Breast epithelium (tissue), 3 donors: ENCODE measurements at regions not wholly inside any gene's neighbourhood (a gene's known extent, or its start where the extent isn't known, plus 50 kb on each side); places are given as distances from the start of the nearest gene placed in this dataset.

Experiments used
- CTCF ChIP-seq, 3 donors: fragments of 450-650 bp; IDR thresholded peaks; one replicate each; pipeline ENCODE4 v1.5.1; 2016 to 2017; ENCODE audit warnings: antibody characterized with exemption in 3 of 3, mild to moderate bottlenecking in 3 of 3, moderate library complexity in 3 of 3
- POLR2A ChIP-seq: fragments of 450-650 bp; IDR thresholded peaks from one replicate; pipeline ENCODE4 v1.6.1; 2016; ENCODE audit warnings: antibody characterized with exemption, mild to moderate bottlenecking, moderate library complexity
- POLR2AphosphoS5 ChIP-seq, 3 donors: sonication (generic); formaldehyde crosslinking; IDR thresholded peaks; one replicate each; pipeline ENCODE4 v1.6.1; 2017; ENCODE audit warnings: antibody characterized with exemption in 3 of 3

DNA sequence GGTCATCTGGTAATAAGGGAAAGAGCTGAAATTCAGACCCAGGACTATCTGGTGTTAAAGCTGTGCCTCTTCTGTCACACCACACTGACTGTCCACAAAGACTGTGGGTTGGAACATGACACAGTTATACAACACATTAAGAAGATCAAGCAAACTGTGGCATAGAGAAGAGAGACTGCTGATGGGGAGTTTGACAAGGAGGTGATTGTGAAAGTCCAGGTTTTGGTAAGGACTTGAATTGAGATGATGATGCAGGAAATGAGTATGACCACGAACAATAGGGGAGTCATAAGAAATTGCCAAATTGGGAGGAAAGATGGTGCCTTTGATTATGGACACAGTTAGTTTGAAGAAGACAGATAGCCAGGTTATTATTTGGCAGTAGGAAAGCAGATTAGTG is 163.4 kb downstream of the PDGFRA start:
- TF ChIP-seq POLR2AphosphoS5 (IDR thresholded peaks at IDR 0.05): no peak
- no peak for TF ChIP-seq CTCF (IDR thresholded peaks at IDR 0.05)
- no peak for TF ChIP-seq POLR2A
